OCI-LY1 (cell line): ENCODE measurements at regions not wholly inside any gene's neighbourhood (a gene's known extent, or its start where the extent isn't known, plus 50 kb on each side); places are given as distances from the start of the nearest gene placed in this dataset.

ENCODE experiments used
- CTCF ChIP-seq: fragments of 200-600 bp; sonication (generic), shearing (Covaris generic); IDR thresholded peaks from 2 replicates; pipeline ENCODE4 v1.5.1; 2017; ENCODE audit warnings: mild to moderate bottlenecking, antibody characterized with exemption, low read length, moderate library complexity, mixed read lengths
- EZH2 ChIP-seq: fragments of 200-600 bp; sonication (generic), shearing (Covaris generic); IDR thresholded peaks from 2 replicates; pipeline ENCODE4 v1.8.0; 2017; ENCODE audit warnings: borderline replicate concordance, mixed run types, mild to moderate bottlenecking, antibody characterized with exemption, low read length, moderate library complexity, mixed read lengths

GRCh38 chr3:150080058-150080730, 109.5 kb upstream of the PFN2 start:
- TF ChIP-seq CTCF (no peak), EZH2 (no peak)
